Upper lobe of left lung (tissue), 6 donors: ENCODE measurements at regions not wholly inside any gene's neighbourhood (a gene's known extent, or its start where the extent isn't known, plus 50 kb on each side); places are given as distances from the start of the nearest gene placed in this dataset.

Experiments used
- ATAC-seq, 2 donors: fragments of 200-7000 bp; cut with Tn5 transposase; one replicate each; pipeline ENCODE4 v1.9.1; 2022; ENCODE audit warnings: mild to moderate bottlenecking in 2 of 2, moderate library complexity in 2 of 2; ENCODE audit not compliant: low FRiP score in 2 of 2
- DNase-seq, 2 donors: peaks; one replicate each; pipeline ENCODE4 v3.0.0-alpha.2; 2019 to 2020
- H3K27ac ChIP-seq, 4 donors: fragments of 200-600 bp; sonication (generic); one replicate each; pipeline ENCODE4 v1.5.1; 2016 to 2019
- H3K27me3 ChIP-seq, 4 donors: fragments of 200-600 bp; sonication (generic); one replicate each; pipeline ENCODE4 v1.5.1; 2017 to 2019
- H3K36me3 ChIP-seq, 4 donors: fragments of 200-600 bp; sonication (generic); one replicate each; pipeline ENCODE4 v1.5.1; 2016 to 2019
- H3K4me1 ChIP-seq, 4 donors: fragments of 200-600 bp; sonication (generic); one replicate each; pipeline ENCODE4 v1.5.1; 2018 to 2019
- H3K4me3 ChIP-seq, 4 donors: fragments of 200-600 bp; sonication (generic); one replicate each; pipeline ENCODE4 v1.5.1; 2017 to 2019; ENCODE audit warnings: mild to moderate bottlenecking in 2 of 4, moderate library complexity in 1 of 4
- H3K9me3 ChIP-seq, 4 donors: fragments of 200-600 bp; sonication (generic); one replicate each; pipeline ENCODE4 v1.5.1; 2018 to 2019
- EP300 ChIP-seq, 4 donors: sonication (generic); formaldehyde crosslinking; IDR thresholded peaks; one replicate each; pipeline ENCODE4 v1.5.1; 2017; ENCODE audit warnings: antibody characterized with exemption in 4 of 4, control low read depth in 2 of 4
- POLR2A ChIP-seq, 4 donors: fragments of 450-650 bp; IDR thresholded peaks; one replicate each; pipeline ENCODE4 v1.5.1; 2016 to 2017; ENCODE audit warnings: antibody characterized with exemption in 4 of 4, mild to moderate bottlenecking in 2 of 4
- POLR2AphosphoS5 ChIP-seq, 2 donors: sonication (generic); formaldehyde crosslinking; IDR thresholded peaks; one replicate each; pipeline ENCODE4 v1.5.1; 2017; ENCODE audit warnings: antibody characterized with exemption in 2 of 2
- WGBS, 2 donors: methylation state at CpG; one replicate each; pipeline ENCODE4 v1.1.5; 2017 to 2018; 5-methylcytosine and 5-hydroxymethylcytosine counted together
- TF ChIP-seq, protein P1 (sequence below), 6 experiments: fragments of 450-650 bp in 4 of 6; fragments of 200-600 bp in 2 of 6; sonication (generic) in 2 of 6; IDR thresholded peaks; one replicate each; pipeline ENCODE4 v1.5.1; 2016 to 2019; ENCODE audit warnings: antibody characterized with exemption in 6 of 6
- donor health status: DM: no; HTN: no; CAD: no; lungs with moderate emphysema.
- donor health status: DM: no; HTN: yes; CAD: no; lungs with severe emphysema.

DNA sequence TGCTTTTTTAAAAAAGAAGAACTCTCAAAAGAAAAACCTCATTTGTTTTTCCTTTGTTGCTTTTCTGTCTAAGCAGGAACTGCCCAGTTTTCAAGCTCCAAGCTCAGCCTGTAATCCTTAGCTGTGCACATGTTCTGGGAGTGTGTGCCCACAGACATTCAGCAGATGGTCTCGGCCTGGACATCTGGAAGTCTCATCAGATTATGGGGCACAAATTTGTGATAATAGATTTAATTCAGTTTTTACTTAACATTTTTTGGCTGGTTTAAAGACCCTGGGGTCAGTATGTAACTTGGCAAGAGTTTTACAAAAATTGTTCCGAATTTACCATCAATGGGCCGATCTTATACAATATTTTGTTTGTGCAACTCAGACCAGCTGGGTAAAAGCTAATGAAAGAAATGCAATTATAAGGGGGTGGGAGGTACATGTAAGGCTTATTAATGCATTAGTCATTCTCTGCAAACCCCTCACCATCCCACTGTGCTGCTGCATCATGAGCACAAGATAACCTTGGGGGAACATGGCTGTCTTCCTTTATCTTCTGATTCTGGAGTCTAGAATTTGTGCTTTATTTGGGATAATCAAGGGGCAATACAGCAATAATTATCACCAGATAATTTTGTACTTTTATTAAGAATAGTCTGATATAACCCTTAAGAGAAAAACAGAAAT, 86.9 kb upstream of the PHOX2B start:
- Histone ChIP-seq H3K27ac (no peak overlapping the region), H3K36me3 (no peaks in the 10 kb centered on the region), H3K27me3 (no peaks in the 10 kb centered on the region), H3K4me1 (no peaks in the 10 kb centered on the region), H3K4me3 (no peak overlapping the region), H3K9me3 (no peaks in the 10 kb centered on the region)
- TF ChIP-seq, protein P1, sequence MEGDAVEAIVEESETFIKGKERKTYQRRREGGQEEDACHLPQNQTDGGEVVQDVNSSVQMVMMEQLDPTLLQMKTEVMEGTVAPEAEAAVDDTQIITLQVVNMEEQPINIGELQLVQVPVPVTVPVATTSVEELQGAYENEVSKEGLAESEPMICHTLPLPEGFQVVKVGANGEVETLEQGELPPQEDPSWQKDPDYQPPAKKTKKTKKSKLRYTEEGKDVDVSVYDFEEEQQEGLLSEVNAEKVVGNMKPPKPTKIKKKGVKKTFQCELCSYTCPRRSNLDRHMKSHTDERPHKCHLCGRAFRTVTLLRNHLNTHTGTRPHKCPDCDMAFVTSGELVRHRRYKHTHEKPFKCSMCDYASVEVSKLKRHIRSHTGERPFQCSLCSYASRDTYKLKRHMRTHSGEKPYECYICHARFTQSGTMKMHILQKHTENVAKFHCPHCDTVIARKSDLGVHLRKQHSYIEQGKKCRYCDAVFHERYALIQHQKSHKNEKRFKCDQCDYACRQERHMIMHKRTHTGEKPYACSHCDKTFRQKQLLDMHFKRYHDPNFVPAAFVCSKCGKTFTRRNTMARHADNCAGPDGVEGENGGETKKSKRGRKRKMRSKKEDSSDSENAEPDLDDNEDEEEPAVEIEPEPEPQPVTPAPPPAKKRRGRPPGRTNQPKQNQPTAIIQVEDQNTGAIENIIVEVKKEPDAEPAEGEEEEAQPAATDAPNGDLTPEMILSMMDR (IDR thresholded peaks at IDR 0.05) = no peak
- no peak for TF ChIP-seq EP300 (IDR thresholded peaks at IDR 0.05)
- TF ChIP-seq POLR2AphosphoS5 (IDR thresholded peaks at IDR 0.05) = no peak
- TF ChIP-seq POLR2A (IDR thresholded peaks at IDR 0.05) = no peak
- 89 to 93% methylated on average over 3 of the region's 3 CpGs for WGBS, 2 donors
- ATAC-seq (no peak), DNase-seq (no peak)

DNA sequence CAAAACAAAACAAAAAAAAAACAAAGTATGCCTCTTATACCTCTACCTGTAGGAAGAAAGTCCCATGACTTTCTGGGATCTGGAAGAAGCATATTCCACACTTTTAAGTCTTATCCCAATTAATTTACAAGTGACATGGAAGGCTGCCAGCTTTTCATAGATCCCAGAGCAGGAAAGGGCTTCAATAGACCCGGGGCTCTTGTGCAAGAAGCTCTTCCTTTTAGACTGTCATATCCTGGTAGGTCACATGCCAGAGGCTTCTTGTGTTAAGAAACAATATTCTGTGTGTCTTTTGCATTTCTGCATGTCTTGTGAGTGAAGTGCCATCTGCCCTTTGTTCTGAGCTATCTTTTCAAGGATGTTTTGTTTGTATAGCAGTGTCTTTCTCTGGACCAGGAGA, 84.4 kb upstream of the PHOX2B start:
- no peak for ATAC-seq
- TF ChIP-seq, protein P1 (IDR thresholded peaks at IDR 0.05) = no peak
- TF ChIP-seq POLR2AphosphoS5 (IDR thresholded peaks at IDR 0.05) (no peak), POLR2A (IDR thresholded peaks at IDR 0.05) (no peak), EP300 (IDR thresholded peaks at IDR 0.05) (no peak)
- Histone ChIP-seq H3K9me3 (no peaks in the 10 kb centered on the region), H3K36me3 (no peaks in the 10 kb centered on the region), H3K4me3 (no peak overlapping the region), H3K27me3 (no peaks in the 10 kb centered on the region), H3K27ac (no peak overlapping the region), H3K4me1 (no peaks in the 10 kb centered on the region)
- DNase-seq = no peak
- WGBS, 2 donors = 0 to 20% methylated on average over 1 of the region's 1 CpG

DNA sequence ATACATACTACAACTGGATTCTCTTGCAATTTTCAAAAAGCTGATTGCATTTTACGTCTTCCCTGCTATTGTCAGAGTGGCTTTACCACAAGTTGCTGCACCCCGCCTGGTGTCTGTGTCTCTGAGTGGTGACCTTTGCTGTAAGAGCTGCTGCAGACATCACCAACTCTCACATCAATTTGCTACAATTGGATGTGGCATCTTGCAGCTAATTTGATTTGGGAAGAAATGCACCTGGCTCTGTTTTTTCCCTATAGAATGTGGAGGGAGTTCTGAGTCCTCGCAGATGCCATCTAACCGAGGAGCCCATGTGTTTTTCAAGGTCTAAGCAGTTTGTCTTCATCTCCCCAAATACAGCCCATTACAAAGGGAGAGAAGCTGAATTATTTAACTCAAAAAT, 73.8 kb upstream of the PHOX2B start:
- no peaks in the 10 kb centered on the region for H3K27me3 ChIP-seq
- no peak for ATAC-seq
- H3K36me3 ChIP-seq = no peaks in the 10 kb centered on the region
- no peak overlapping the region for H3K4me3 ChIP-seq
- WGBS, 2 donors = 73 to 88% methylated on average over 4 of the region's 4 CpGs
- TF ChIP-seq EP300 (IDR thresholded peaks at IDR 0.05) (no peak), POLR2AphosphoS5 (IDR thresholded peaks at IDR 0.05) (no peak), POLR2A (IDR thresholded peaks at IDR 0.05) (no peak)
- TF ChIP-seq, protein P1 (IDR thresholded peaks at IDR 0.05) = no peak
- no peaks in the 10 kb centered on the region for H3K9me3 ChIP-seq
- H3K27ac ChIP-seq = no peak overlapping the region
- no peaks in the 10 kb centered on the region for H3K4me1 ChIP-seq
- no peak for DNase-seq

DNA sequence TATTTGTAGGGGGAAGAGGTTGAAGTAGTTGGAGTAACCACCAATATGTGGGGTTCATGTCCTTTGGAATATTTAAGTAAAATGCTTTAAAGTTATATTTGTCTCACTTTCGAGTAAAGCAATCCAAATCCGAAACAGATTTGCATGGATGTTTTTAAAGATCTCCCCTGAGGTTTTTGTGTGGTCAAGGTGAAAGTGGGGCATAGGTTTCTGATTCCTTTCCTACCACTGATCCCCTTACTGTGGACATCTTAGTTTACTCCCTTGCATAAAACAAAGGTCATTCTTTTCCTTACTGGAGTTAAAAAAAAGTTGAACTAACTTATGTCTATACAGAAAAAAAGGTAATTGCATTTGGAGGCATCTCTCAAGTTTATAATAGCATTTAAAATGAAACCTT, 71.9 kb upstream of the PHOX2B start:
- H3K27me3 ChIP-seq = no peaks in the 10 kb centered on the region
- no peaks in the 10 kb centered on the region for H3K36me3 ChIP-seq
- H3K9me3 ChIP-seq = no peaks in the 10 kb centered on the region
- H3K4me1 ChIP-seq = no peaks in the 10 kb centered on the region
- no peak for ATAC-seq
- TF ChIP-seq POLR2AphosphoS5 (IDR thresholded peaks at IDR 0.05) (no peak), EP300 (IDR thresholded peaks at IDR 0.05) (no peak), POLR2A (IDR thresholded peaks at IDR 0.05) (no peak)
- TF ChIP-seq, protein P1 (IDR thresholded peaks at IDR 0.05) = no peak
- no peak overlapping the region for H3K27ac ChIP-seq
- H3K4me3 ChIP-seq = no peak overlapping the region
- no peak for DNase-seq
- WGBS, 2 donors = 81 to 84% methylated on average over 2 of the region's 2 CpGs

DNA sequence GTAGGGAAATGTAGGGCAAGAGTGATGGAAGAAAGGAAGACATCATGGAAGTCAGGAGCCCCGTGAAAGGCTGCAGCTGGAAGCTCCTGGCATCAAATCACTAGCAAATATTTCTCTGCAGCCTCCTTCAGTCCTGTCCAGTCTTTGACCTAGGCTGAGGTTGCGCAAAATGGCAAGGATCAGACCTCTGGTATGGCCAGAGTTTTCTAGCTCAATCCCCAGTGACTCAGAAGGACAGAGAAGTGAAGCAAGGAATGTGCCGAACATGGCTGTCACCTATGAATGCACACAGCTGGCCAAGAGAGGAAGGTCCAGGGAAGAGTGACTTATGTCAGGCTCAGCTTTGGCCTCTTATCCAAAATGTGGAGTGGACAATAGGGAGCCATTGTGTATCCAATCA, 71.1 kb upstream of the PHOX2B start:
- ATAC-seq (no peak), DNase-seq (no peak)
- H3K36me3 ChIP-seq = no peaks in the 10 kb centered on the region
- 75 to 82% methylated on average over 3 of the region's 3 CpGs for WGBS, 2 donors
- no peak overlapping the region for H3K27ac ChIP-seq
- H3K9me3 ChIP-seq = no peaks in the 10 kb centered on the region
- no peaks in the 10 kb centered on the region for H3K27me3 ChIP-seq
- H3K4me3 ChIP-seq = no peak overlapping the region
- H3K4me1 ChIP-seq = no peaks in the 10 kb centered on the region
- TF ChIP-seq, protein P1 (IDR thresholded peaks at IDR 0.05) = no peak
- TF ChIP-seq POLR2A (IDR thresholded peaks at IDR 0.05) (no peak), POLR2AphosphoS5 (IDR thresholded peaks at IDR 0.05) (no peak), EP300 (IDR thresholded peaks at IDR 0.05) (no peak)
